Endodermal cell (in vitro differentiated cells): ENCODE measurements at regions not wholly inside any gene's neighbourhood (a gene's known extent, or its start where the extent isn't known, plus 50 kb on each side); places are given as distances from the start of the nearest gene placed in this dataset.

Source experiments
- DNase-seq: peaks from one replicate; pipeline ENCODE4 v3.0.0-alpha.2; 2017
- H3K27ac ChIP-seq: 2 replicates; pipeline ENCODE4 v1.5.1; 2013; ENCODE audit warnings: mild to moderate bottlenecking, low read depth, low read length, moderate library complexity
- H3K27me3 ChIP-seq: 2 replicates; pipeline ENCODE4 v1.6.1; 2013; ENCODE audit warnings: mild to moderate bottlenecking, low read length, moderate library complexity; ENCODE audit not compliant: insufficient read depth, control insufficient read depth, poor library complexity, severe bottlenecking
- H3K36me3 ChIP-seq: 2 replicates; pipeline ENCODE4 v1.7.0; 2013; ENCODE audit warnings: mild to moderate bottlenecking, low read length, moderate library complexity; ENCODE audit not compliant: control insufficient read depth, insufficient read depth
- H3K4me1 ChIP-seq: one replicate; pipeline ENCODE4 v1.7.0; 2013; ENCODE audit warnings: low read length; ENCODE audit not compliant: control insufficient read depth, insufficient read depth
- H3K4me3 ChIP-seq: 2 replicates; pipeline ENCODE4 v1.5.1; 2013; ENCODE audit warnings: mild to moderate bottlenecking, low read length, moderate library complexity
- H3K9ac ChIP-seq: 2 replicates; pipeline ENCODE4 v1.6.1; 2013; ENCODE audit warnings: mild to moderate bottlenecking, low read length, moderate library complexity; ENCODE audit not compliant: poor library complexity, severe bottlenecking; ENCODE audit errors: extremely low read depth
- H3K9me3 ChIP-seq: 2 replicates; pipeline ENCODE4 v1.6.1; 2013; ENCODE audit warnings: mild to moderate bottlenecking, low read length, moderate library complexity; ENCODE audit not compliant: control insufficient read depth
- H3K27ac Mint-ChIP-seq: 2 replicates; pipeline ENCODE4 v1.8.0; 2020; ENCODE audit warnings: mixed read lengths
- H3K27me3 Mint-ChIP-seq: 2 replicates; pipeline ENCODE4 v1.8.0; 2021; ENCODE audit warnings: mild to moderate bottlenecking, mixed read lengths; ENCODE audit not compliant: insufficient read depth
- H3K36me3 Mint-ChIP-seq: 2 replicates; pipeline ENCODE4 v1.8.0; 2020; ENCODE audit warnings: low read depth, mixed read lengths
- H3K4me1 Mint-ChIP-seq: 2 replicates; pipeline ENCODE4 v1.8.0; 2020; ENCODE audit warnings: mixed read lengths
- H3K4me3 Mint-ChIP-seq: 2 replicates; pipeline ENCODE4 v1.8.0; 2020; ENCODE audit warnings: mild to moderate bottlenecking, moderate library complexity, mixed read lengths
- H3K9me3 Mint-ChIP-seq: 2 replicates; pipeline ENCODE4 v1.8.0; 2020; ENCODE audit warnings: mild to moderate bottlenecking, mixed read lengths
- CTCF ChIP-seq: fragments of 200-600 bp; sonication (generic); conservative IDR thresholded peaks from 2 replicates; pipeline ENCODE4 v1.5.0; 2021; ENCODE audit warnings: antibody characterized with exemption, mild to moderate bottlenecking
- WGBS, 2 experiments: methylation state at CpG; one replicate each; pipeline versions ENCODE4 v1.1.5 to v1.1.7; 2013; ENCODE audit warnings: missing lambda C conversion rate in 2 of 2, mixed read lengths in 1 of 2; ENCODE audit not compliant: insufficient coverage in 1 of 2, insufficient read length in 1 of 2; 5-methylcytosine and 5-hydroxymethylcytosine counted together

- peak; percentile 29 for DNase-seq
- H3K27me3 Mint-ChIP-seq, result no peaks in the 10 kb centered on the region
- peaks cover 11% of the 10 kb centered on the region for H3K4me1 Mint-ChIP-seq
- no peak overlapping the region for H3K27ac Mint-ChIP-seq
- no peaks in the 10 kb centered on the region for H3K9me3 Mint-ChIP-seq
- Histone ChIP-seq H3K27me3 (no peaks in the 10 kb centered on the region), H3K36me3 (no peaks in the 10 kb centered on the region), H3K9me3 (no peaks in the 10 kb centered on the region), H3K4me1 (no peaks in the 10 kb centered on the region), H3K4me3 (no peak overlapping the region), H3K9ac (no peak overlapping the region), H3K27ac (no peak overlapping the region)
- no peak overlapping the region for H3K4me3 Mint-ChIP-seq
- no peak for TF ChIP-seq CTCF
- no peaks in the 10 kb centered on the region for H3K36me3 Mint-ChIP-seq
- 68 to 97% methylated on average over 3 to 9 of the region's 9 CpGs for WGBS, 2 experiments
These were observed 76.8 kb downstream of the ZFP36L2 start for GRCh38 chr2:43149482-43150107.

- Histone ChIP-seq H3K9me3 (no peaks in the 10 kb centered on the region), H3K4me1 (no peaks in the 10 kb centered on the region), H3K9ac (no peak overlapping the region), H3K27ac (no peak overlapping the region), H3K27me3 (no peaks in the 10 kb centered on the region), H3K36me3 (no peaks in the 10 kb centered on the region), H3K4me3 (no peak overlapping the region)
- H3K9me3 Mint-ChIP-seq, result peaks cover 1% of the 10 kb centered on the region
- H3K27ac Mint-ChIP-seq, result no peak overlapping the region
- no peak overlapping the region for H3K4me3 Mint-ChIP-seq
- no peaks in the 10 kb centered on the region for H3K27me3 Mint-ChIP-seq
- peaks cover 6% of the 10 kb centered on the region for H3K4me1 Mint-ChIP-seq
- DNase-seq, result peak; percentile 59
- no peaks in the 10 kb centered on the region for H3K36me3 Mint-ChIP-seq
- TF ChIP-seq CTCF, result peak; percentile 36
- WGBS, 2 experiments, result 65 to 100% methylated on average over 1 to 5 of the region's 5 CpGs
These were observed 80.3 kb downstream of the ZFP36L2 start for GRCh38 chr2:43146083-43146482.

- peaks cover 6% of the 10 kb centered on the region for H3K4me1 Mint-ChIP-seq
- H3K9ac ChIP-seq, result no peak overlapping the region
- no peak for TF ChIP-seq CTCF
- H3K4me3 Mint-ChIP-seq, result no peak overlapping the region
- no peak for DNase-seq
- no peaks in the 10 kb centered on the region for H3K27me3 Mint-ChIP-seq
- H3K27ac ChIP-seq, result no peak overlapping the region
- no peak overlapping the region for H3K27ac Mint-ChIP-seq
- H3K4me3 ChIP-seq, result no peak overlapping the region
- peaks cover 4% of the 10 kb centered on the region for H3K9me3 Mint-ChIP-seq
- 88 to 91% methylated on average over 2 of the region's 2 CpGs for WGBS, 2 experiments
- H3K9me3 ChIP-seq, result no peaks in the 10 kb centered on the region
- no peaks in the 10 kb centered on the region for H3K36me3 Mint-ChIP-seq
- H3K4me1 ChIP-seq, result no peaks in the 10 kb centered on the region
- H3K27me3 ChIP-seq, result no peaks in the 10 kb centered on the region
- no peaks in the 10 kb centered on the region for H3K36me3 ChIP-seq
These were observed 82.1 kb downstream of the ZFP36L2 start for GRCh38 chr2:43144263-43144662.
